MG63 (cell line): ENCODE measurements at regions not wholly inside any gene's neighbourhood (a gene's known extent, or its start where the extent isn't known, plus 50 kb on each side); places are given as distances from the start of the nearest gene placed in this dataset.
A peak's percentile ranks its signal among the peaks of the same experiment; 100 is the strongest.
"Not testable (repeated sequence)": the region's sequence is repeated elsewhere in the genome, so short reads cannot be mapped to it uniquely, and the experiment has no call there.

Source experiments
- DNase-seq: peaks from one replicate; pipeline ENCODE4 v3.0.0-alpha.2; 2020
- H3K27me3 ChIP-seq: fragments of 250-450 bp; sonication (Bioruptor Pico); 2 replicates; pipeline ENCODE4 v1.5.1; 2020; ENCODE audit warnings: mild to moderate bottlenecking, moderate library complexity
- H3K36me3 ChIP-seq: fragments of 250-450 bp; sonication (Bioruptor Pico); 2 replicates; pipeline ENCODE4 v1.5.1; 2020; ENCODE audit warnings: mild to moderate bottlenecking, moderate library complexity
- H3K4me3 ChIP-seq: fragments of 250-450 bp; sonication (Bioruptor Pico); 2 replicates; pipeline ENCODE4 v1.5.1; 2020; ENCODE audit warnings: mild to moderate bottlenecking, moderate library complexity
- H3K9me3 ChIP-seq: fragments of 250-450 bp; sonication (Bioruptor Pico); 2 replicates; pipeline ENCODE4 v1.5.1; 2020; ENCODE audit warnings: mild to moderate bottlenecking, moderate library complexity

DNA sequence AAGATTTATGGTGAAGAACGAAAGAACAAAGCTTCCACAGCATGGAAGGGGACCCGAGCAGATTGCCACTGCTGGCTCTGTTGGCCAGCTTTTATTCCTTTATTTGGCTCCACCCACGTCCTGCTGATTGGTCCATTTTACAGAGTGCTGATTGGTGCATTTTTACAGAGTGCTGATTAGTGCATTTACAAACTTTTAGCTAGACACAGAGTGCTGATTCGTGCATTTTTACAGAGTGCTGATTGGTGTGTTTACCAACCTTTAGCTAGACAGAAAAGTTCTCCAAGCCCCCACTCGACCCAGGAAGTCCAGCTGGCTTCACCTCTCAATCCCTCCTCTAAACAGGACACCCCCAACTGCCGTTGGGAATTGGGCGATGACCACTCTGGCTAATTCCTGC, 511.5 kb downstream of the CCER1 start:
- DNase-seq, H3K9me3 ChIP-seq, H3K27me3 ChIP-seq, H3K4me3 ChIP-seq, H3K36me3 ChIP-seq: not testable (repeated sequence)

DNA sequence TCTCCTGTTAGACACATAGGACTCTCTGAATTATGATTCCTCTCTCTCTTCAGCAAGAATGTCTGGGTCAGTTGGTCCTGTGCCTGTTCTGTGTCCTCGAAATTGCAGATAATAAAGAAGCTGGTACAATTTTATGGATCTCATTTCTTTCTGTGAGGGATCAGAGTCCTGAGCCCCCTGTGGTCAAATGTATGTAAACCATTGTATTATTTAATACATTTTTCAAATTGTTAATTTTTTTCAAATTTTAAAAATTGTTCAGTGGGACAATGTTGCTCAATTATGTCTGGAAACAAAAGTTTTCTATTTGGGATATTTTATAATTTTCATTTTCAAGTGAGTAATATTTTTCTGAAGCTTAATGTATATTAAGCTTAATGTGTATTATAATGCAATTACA, 513.5 kb downstream of the CCER1 start:
- no peak for DNase-seq
- Histone ChIP-seq H3K9me3 (no peaks in the 10 kb centered on the region), H3K4me3 (no peak overlapping the region), H3K27me3 (no peaks in the 10 kb centered on the region), H3K36me3 (no peaks in the 10 kb centered on the region)

DNA sequence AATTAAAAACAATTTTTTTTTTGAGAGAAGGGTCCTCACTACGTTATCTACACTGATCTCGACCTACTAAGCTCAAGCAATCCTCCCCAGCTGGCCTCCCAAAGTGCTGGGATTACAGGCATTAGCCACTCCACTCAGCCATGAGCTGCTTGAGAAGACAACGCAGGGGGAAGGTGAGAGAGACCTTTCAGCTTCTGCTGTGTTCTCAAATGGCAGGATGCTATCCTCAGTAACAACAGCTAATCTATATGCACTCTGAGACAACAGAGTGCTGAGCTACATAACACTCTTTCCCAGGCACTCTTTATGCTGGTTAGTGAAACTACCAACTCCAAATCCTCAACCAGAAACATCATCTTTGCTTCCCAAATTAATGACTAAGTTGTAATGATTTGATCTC, 526.1 kb downstream of the CCER1 start:
- no peaks in the 10 kb centered on the region for H3K27me3 ChIP-seq
- H3K36me3 ChIP-seq = no peaks in the 10 kb centered on the region
- H3K4me3 ChIP-seq = no peak overlapping the region
- peaks cover 3% of the 10 kb centered on the region; the same call in 1 of the 2 replicates for H3K9me3 ChIP-seq
- no peak for DNase-seq

DNA sequence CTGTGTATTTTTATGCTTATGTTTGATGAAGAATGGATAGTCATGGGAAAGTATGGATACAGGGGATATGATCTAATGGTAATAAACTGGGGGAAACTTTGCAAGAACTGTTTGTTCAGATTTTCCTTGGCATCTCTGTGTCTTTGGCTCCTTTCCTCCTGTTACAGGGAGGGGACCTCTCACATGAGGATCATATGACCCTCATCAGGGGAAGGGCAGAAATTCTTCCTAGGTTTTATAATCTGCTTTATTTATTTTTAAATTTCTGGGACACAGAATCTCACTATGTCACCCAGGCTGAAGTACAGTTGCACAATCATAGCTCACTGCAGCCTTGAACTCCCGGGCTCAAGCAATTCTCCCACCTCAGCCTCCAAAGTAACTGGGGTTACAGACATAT, 526.5 kb downstream of the CCER1 start:
- DNase-seq = no peak
- Histone ChIP-seq H3K4me3 (no peak overlapping the region), H3K36me3 (no peaks in the 10 kb centered on the region), H3K27me3 (no peaks in the 10 kb centered on the region), H3K9me3 (0 out of 2 replicates have a peak, but pooled peaks cover 2% of the 10 kb centered on the region)

DNA sequence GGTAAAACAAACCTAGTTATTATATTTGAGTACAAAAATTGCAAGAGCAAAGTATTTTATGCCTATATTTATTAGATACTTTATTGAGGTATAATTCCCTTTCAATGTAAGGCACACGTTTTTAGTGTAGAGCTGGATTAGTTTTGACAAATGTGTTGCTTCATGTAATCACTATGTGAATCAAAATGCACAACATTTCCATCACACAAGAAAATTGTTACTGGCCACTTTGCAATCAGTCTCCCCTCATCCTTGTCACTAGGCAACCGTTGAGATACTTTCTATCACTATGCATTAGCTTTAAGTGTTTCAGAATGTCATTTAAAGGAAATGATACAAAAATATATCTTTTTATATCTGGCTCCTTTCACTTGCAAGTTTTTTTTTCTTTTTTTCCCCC, 531.0 kb downstream of the CCER1 start:
- H3K9me3 ChIP-seq = no peaks in the 10 kb centered on the region
- no peak for DNase-seq
- H3K36me3 ChIP-seq = no peaks in the 10 kb centered on the region
- no peaks in the 10 kb centered on the region for H3K27me3 ChIP-seq
- H3K4me3 ChIP-seq = no peak overlapping the region

DNA sequence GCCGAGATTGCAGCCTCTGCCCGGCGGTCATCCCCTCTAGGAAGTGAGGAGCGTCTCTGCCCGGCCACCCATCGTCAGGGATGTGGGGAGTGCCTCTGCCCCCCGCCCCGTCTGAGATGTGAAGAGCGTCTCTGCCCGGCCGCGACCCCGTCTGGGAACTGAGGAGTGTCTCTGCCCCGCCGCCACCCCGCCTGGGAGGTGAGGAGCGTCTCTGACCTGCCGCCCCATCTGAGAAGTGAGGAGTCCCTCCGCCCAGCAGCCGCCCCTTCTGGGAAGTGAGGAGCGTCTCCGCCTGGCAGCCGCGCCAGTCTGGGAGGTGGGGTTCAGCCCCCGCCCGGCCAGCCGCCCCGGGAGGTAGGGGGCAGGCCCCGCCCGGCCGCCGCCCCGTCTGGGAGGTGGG, 544.0 kb downstream of the CCER1 start:
- H3K4me3 ChIP-seq = no peak overlapping the region
- H3K27me3 ChIP-seq = no peaks in the 10 kb centered on the region
- no peaks in the 10 kb centered on the region for H3K36me3 ChIP-seq
- no peaks in the 10 kb centered on the region; the same call in 1 of the 2 replicates for H3K9me3 ChIP-seq
- no peak for DNase-seq

DNA sequence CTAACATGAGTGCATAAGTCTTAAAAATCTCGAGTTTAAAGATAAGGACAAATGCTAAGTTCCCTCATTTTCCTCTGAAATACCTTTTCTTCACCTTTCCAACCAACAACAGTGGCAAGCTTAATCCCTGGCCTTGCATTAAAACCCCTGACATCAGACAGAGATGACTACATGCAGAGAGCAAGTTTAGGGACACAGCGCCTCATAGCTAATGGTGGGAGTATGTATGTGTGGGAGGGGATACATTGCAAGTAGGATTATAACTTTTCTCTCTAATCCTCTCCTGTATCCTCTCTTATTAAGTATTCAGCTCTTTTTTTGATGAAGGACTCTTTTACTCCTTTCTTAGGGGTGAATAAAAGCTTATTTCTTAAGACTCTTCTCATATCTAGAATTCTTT, 547.1 kb downstream of the CCER1 start:
- Histone ChIP-seq H3K4me3 (no peak overlapping the region), H3K27me3 (no peaks in the 10 kb centered on the region), H3K36me3 (no peaks in the 10 kb centered on the region), H3K9me3 (no peaks in the 10 kb centered on the region; the same call in 1 of the 2 replicates)
- no peak for DNase-seq

DNA sequence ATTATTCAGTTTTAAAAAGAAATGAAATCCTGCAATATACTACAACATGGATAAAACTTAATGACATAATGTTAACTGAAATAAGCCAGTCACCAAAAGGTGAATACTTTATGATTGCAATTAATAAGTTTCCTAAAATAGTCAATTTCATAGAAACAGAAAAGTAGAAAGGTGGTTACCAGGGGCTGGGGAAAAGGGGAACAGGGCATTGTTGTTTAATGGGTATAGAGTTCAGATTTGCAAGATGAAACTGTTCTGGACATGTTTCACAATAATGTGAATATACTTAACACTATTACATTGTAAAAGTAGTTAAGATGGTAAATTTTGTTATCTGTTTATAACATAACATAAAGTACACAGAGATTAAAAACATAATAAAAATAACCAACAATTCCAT, 550.9 kb downstream of the CCER1 start:
- no peak overlapping the region for H3K4me3 ChIP-seq
- no peaks in the 10 kb centered on the region for H3K36me3 ChIP-seq
- H3K27me3 ChIP-seq = no peaks in the 10 kb centered on the region
- DNase-seq = no peak
- H3K9me3 ChIP-seq = no peaks in the 10 kb centered on the region

DNA sequence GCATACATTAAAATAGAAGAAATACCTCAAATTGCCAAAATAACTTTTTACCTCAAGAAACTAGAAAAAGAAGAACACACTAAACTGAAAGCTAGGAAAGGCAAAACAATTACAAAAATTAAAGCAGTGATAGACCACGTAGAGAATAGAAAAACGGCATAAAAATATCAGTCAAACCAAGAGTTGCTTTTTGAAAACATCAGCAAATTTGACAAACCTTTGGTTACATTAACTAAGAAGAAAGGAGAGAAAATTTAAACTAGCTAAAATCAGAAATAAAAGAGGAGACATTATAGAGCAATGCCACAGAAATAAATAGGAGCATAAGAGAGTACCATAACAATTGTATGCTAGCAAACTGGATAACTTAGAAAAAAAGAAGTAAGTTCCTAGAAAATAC, 553.8 kb downstream of the CCER1 start:
- H3K9me3 ChIP-seq = no peaks in the 10 kb centered on the region; the same call in none of the 2 replicates
- no peaks in the 10 kb centered on the region for H3K27me3 ChIP-seq
- H3K4me3 ChIP-seq = no peak overlapping the region
- no peak for DNase-seq
- H3K36me3 ChIP-seq = no peaks in the 10 kb centered on the region

DNA sequence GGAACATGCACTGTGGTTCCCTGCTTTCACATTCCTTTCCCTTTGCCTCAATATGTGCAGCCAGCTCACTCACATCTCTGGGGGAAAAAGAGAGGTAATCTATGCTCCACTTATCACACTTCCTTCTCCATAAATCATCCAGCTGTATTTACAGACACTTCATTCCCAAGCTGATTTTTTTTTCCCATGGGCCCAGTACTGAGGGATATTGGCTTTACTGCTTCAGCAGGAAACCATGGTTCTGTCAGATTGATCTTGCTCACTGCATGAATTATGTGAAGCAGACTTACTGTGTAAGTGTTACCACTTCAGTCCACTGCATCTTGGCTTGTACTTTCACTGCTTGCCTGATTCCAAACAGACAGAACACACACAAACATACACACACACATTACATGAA, 555.6 kb downstream of the CCER1 start:
- no peaks in the 10 kb centered on the region for H3K36me3 ChIP-seq
- no peak for DNase-seq
- H3K4me3 ChIP-seq = no peak overlapping the region
- H3K9me3 ChIP-seq = no peaks in the 10 kb centered on the region; the same call in none of the 2 replicates
- no peaks in the 10 kb centered on the region for H3K27me3 ChIP-seq

DNA sequence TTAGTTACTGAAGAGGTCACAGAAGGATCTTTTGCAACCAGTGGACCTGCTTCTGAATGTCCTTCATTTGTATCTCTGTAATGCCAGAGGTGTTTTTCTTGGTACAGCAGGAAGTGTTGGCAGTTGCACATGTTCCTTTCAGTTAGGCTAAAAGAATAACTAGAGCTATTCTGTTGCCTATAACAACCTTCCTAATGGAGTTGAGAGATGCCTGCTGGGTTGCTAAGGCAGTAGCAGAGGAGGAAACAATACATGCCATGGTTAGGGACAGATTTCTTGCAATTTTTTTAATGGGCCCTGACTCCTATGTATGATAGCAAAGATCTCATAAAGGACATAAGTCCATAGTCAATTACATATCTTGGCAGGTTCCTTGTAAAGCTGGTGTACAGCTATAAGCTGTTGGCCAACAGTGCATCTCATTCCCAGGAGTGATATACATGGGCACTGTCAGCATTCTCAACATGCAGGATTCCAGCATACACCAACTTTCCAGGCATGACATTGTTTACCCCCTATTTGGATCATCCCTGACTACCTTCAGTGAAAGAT, 556.6 kb downstream of the CCER1 start:
- no peak for DNase-seq
- Histone ChIP-seq H3K36me3 (no peaks in the 10 kb centered on the region), H3K4me3 (no peak overlapping the region), H3K9me3 (no peaks in the 10 kb centered on the region; the same call in none of the 2 replicates), H3K27me3 (no peaks in the 10 kb centered on the region)

DNA sequence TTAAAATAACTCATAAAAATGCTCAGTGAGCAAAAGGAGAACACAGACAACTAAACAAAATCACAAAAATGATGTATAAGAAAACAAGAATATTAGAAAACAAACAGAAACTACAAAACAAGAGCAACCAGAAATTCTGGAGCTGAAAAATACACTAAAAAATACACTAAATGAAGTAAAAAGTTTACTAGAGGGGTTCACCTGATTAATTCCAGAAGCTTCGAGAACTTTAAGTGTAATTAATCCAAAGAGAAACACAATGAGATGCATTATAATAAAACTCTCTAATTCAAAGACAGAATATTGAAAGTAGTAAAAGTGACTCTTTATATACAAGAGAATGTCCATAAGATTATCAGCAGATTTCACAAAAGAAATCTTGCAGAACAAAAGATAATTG, 558.4 kb downstream of the CCER1 start:
- no peak for DNase-seq

DNA sequence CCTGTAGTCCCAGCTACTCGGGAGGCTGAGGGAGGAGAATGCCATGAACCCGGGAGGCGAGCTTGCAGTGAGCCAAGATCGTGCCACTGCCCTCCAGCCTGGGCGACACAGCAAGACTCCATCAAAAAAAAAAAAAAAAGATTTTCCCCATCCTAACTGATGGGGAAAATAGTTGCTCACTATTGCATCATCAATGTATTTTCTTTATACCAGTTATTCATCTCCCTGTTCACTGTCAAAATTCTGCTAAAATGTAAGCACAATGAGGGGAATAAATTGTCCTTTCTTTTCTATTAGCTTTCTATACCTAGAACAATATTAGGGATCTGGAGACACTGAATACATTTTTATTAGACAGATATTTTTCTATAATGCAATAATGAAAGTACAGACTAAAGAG, 561.3 kb downstream of the CCER1 start:
- DNase-seq = no peak
- no peaks in the 10 kb centered on the region for H3K36me3 ChIP-seq
- H3K27me3 ChIP-seq = no peaks in the 10 kb centered on the region

More for the DNA sequence above, 558.4 kb downstream of the CCER1 start:
- no peaks in the 10 kb centered on the region; the same call in none of the 2 replicates for H3K9me3 ChIP-seq
- no peaks in the 10 kb centered on the region for H3K36me3 ChIP-seq
- H3K27me3 ChIP-seq = no peaks in the 10 kb centered on the region
- H3K4me3 ChIP-seq = no peak overlapping the region

DNA sequence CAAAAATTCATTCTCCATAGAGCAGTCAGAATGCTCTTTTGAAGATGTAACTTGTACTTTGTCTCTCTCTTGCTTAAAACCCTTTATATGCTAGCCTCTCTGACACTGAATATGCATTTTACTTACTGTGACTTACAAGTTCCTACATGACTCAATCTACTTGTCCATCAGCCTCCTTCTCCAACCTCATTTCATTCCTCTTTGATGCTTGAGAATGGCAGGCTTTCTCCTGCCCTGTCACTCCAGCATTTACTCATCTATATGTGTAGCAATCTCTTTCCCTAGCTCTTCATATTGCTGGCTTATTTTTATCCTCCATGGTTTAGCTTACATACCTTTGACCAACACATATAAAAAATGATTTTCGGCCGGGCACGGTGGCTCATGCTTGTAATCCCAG, 561.9 kb downstream of the CCER1 start:
- H3K9me3 ChIP-seq = no peaks in the 10 kb centered on the region; the same call in none of the 2 replicates
- no peak for DNase-seq

More for the DNA sequence above, 561.3 kb downstream of the CCER1 start:
- Histone ChIP-seq H3K9me3 (no peaks in the 10 kb centered on the region; the same call in none of the 2 replicates), H3K4me3 (no peak overlapping the region)

DNA sequence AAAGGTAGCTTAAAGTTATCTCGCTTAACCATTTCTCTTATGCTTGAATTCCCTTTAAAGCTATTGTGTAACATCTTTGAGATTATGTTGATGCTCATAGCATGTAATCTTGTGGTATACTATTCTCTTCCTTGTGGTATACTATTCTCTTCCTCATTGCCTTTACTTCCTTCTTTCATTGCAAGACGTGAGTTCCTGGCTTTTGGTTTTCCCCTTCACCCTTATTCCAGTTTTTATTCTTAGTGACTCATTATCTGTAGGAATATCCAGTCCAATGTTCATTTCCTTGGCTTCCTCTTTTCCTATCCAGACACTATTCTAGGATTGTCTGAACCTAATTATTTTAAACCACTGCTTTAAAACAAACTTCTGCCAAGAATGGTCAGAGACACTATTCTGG, 564.0 kb downstream of the CCER1 start:
- Histone ChIP-seq H3K4me3 (no peak overlapping the region), H3K36me3 (no peaks in the 10 kb centered on the region), H3K27me3 (no peaks in the 10 kb centered on the region), H3K9me3 (no peaks in the 10 kb centered on the region)
- DNase-seq = no peak

More for the DNA sequence above, 561.9 kb downstream of the CCER1 start:
- Histone ChIP-seq H3K36me3 (no peaks in the 10 kb centered on the region), H3K4me3 (no peak overlapping the region), H3K27me3 (no peaks in the 10 kb centered on the region)

DNA sequence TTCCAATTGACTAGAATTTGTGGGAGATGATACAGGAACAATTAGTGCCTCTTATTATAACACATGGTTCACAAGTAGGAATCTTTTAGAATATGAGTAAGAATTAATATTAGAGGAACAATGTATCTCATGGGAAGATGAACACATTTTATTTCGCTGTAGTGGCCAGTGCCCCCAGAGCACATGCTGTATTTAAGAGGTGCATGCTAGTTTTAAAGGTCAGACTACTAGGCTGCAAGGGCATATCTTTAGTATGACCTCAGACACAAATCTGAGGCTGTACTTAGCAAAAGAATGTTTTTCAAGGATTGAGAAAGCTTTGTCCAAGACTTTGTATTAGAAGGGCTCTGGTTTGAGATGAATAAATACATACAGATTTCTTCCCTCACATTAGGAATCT, 586.9 kb downstream of the CCER1 start:
- DNase-seq = no peak
- Histone ChIP-seq H3K9me3 (no peaks in the 10 kb centered on the region), H3K36me3 (no peaks in the 10 kb centered on the region), H3K27me3 (no peaks in the 10 kb centered on the region), H3K4me3 (no peak overlapping the region)

DNA sequence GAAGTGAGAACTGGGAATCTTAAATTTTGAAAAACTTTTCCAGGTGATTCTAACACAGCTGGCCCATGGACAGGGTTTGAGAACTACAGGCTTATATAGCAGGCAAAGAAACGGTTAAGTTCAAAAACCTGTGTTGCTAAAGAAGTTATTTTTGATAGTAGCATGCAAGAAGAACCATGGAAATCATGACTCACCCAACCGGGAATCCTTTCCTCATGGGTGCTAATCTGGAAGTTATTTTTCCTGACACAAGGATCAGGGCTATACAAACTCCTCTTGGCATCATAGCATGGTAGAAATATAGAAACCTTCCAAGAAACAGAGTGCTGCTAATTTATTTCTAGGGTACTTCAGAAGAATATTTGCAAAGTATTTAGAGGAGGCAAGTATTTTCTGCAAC, 588.7 kb downstream of the CCER1 start:
- DNase-seq = peak; percentile 59
- H3K27me3 ChIP-seq = no peaks in the 10 kb centered on the region
- H3K9me3 ChIP-seq = no peaks in the 10 kb centered on the region
- H3K4me3 ChIP-seq = no peak overlapping the region
- no peaks in the 10 kb centered on the region for H3K36me3 ChIP-seq

DNA sequence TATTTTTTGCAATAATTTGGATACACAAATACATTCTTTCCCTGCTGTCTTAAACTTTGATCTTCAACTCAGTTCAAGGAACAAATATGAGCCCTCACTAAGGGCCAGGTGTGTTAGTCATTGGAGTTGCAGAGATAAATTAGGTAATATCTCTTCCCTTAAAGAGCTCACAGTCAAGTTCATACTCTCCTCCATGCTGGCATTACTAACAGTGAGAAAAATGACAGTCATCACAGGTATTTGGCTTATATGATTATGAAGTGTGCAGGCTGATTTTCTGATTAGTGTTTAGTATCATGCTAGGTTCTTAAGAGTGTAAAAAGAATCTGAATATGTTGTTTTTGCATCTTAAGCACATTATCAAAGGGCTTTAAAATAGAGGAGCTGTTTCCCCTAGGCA, 594.7 kb downstream of the CCER1 start:
- H3K27me3 ChIP-seq = no peaks in the 10 kb centered on the region

More for the DNA sequence above, 594.7 kb downstream of the CCER1 start:
- no peak for DNase-seq
- Histone ChIP-seq H3K36me3 (no peaks in the 10 kb centered on the region), H3K9me3 (no peaks in the 10 kb centered on the region), H3K4me3 (no peak overlapping the region)
